ENCODE measurements at regions not wholly inside any gene's neighbourhood (a gene's known extent, or its start where the extent isn't known, plus 50 kb on each side); places are given as distances from the start of the nearest gene placed in this dataset.
"Not testable (repeated sequence)": the region's sequence is repeated elsewhere in the genome, so short reads cannot be mapped to it uniquely, and the experiment has no call there.

DNA sequence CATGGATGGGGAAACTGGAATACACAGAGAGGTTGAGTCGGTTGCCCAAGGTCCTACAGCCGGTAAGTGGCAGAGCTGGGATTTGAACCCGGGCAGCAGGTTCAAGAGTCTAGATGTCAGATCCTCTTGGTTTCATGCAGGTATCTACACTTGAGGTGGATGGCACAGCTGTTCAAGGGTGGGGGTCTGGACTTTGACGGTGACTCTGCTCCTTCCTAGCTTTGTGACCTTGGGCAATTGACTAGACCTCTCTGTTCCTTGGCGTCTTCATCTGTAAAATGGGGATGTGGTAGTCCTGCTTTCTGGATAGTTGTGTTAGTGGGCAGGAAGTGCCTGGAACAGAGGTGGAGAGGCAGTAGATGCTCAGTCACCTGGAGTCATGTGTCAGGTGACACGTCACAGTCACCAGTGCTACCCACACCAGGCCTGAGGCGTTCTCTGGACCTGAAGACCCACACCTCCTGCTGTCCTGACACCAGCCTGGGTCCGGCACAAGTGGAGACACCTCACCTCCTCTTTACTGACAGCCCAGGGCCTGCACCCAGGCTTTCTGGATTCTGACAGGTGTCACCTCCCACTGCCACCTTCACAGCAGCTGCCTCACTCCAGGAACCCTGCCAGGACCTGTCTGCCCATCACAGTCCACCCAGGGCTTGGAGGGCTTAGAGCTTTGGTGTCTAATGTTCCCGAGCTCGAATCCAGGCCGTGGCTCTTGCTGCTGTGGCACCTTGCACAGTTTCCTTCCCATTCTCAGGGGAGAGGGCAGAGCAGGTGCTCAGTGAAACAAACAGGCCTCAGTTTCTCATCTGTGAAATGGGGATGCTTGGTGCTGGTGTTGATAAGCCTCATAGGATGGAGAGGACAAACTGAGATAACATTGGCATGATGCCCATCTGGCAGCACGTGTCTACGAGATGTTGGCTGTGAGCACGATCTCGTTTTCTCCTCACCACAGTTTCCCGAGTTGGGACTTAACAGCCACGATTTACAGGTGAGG is 83.2 kb upstream of the RUNX3 start:
- Histone ChIP-seq H3K27ac (ENCODE audit: low read depth, low read length) (no peak overlapping the region), H3K9me3 (ENCODE audit: control insufficient read depth, insufficient read depth, low read length) (peaks cover 4% of the 10 kb centered on the region; the same call in 1 of the 2 replicates), H3K4me3 (ENCODE audit: low read depth, low read length) (no peak overlapping the region), H3K27me3 (ENCODE audit: control insufficient read depth, insufficient read depth, low read length) (peaks cover 34% of the 10 kb centered on the region)
- DNase-seq (ENCODE audit: low read depth, low spot score): no peak
- ChIA-PET POLR2A (no interaction called here), CTCF (no interaction called here)
- TF ChIP-seq, protein P1, sequence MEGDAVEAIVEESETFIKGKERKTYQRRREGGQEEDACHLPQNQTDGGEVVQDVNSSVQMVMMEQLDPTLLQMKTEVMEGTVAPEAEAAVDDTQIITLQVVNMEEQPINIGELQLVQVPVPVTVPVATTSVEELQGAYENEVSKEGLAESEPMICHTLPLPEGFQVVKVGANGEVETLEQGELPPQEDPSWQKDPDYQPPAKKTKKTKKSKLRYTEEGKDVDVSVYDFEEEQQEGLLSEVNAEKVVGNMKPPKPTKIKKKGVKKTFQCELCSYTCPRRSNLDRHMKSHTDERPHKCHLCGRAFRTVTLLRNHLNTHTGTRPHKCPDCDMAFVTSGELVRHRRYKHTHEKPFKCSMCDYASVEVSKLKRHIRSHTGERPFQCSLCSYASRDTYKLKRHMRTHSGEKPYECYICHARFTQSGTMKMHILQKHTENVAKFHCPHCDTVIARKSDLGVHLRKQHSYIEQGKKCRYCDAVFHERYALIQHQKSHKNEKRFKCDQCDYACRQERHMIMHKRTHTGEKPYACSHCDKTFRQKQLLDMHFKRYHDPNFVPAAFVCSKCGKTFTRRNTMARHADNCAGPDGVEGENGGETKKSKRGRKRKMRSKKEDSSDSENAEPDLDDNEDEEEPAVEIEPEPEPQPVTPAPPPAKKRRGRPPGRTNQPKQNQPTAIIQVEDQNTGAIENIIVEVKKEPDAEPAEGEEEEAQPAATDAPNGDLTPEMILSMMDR (IDR thresholded peaks at IDR 0.05; ENCODE audit: low read depth, low read length): no peak

DNA sequence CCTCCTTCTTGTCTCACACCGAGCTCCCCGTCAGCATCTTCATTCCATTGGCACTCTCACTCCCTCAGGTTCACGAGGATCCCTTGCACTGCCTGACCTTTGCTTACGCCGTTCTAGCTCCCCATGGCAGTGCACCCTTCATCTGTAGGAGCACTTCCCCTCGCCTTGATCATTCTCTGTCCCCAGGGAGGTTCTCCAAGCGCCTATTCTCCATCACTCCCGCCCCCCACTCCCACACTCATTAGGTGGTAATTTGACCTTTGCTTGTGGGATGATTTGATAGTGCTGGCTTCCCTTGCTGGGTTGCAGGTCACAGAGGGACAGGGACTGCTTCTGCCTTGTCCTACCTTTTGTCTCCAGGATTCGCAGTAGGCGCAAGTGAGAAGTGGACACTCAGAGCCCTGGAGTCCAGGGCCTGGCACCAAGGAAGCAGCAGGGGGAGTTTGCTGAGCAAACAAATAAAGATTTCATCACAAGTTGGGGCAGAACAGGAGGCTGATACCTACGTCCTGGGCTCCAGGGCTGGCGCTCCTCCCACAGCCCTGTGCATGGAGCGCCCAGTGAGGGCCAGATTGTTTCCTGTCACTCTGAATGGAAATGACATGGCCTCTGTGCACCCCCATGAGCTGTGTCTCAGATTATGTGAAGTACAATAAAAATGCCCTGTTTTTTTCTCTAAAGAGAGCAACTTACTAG is 82.0 kb upstream of the RUNX3 start:
- Histone ChIP-seq H3K9me3 (ENCODE audit: control insufficient read depth, insufficient read depth, low read length) (peaks cover 4% of the 10 kb centered on the region; the same call in 1 of the 2 replicates), H3K27ac (ENCODE audit: low read depth, low read length) (no peak overlapping the region), H3K4me3 (ENCODE audit: low read depth, low read length) (no peak overlapping the region), H3K27me3 (ENCODE audit: control insufficient read depth, insufficient read depth, low read length) (peaks cover 41% of the 10 kb centered on the region)
- CTCF ChIA-PET: no interaction called here
- TF ChIP-seq, protein P1 (IDR thresholded peaks at IDR 0.05; ENCODE audit: low read depth, low read length): no peak
- DNase-seq (ENCODE audit: low read depth, low spot score): no peak
- POLR2A ChIA-PET: no interaction called here

DNA sequence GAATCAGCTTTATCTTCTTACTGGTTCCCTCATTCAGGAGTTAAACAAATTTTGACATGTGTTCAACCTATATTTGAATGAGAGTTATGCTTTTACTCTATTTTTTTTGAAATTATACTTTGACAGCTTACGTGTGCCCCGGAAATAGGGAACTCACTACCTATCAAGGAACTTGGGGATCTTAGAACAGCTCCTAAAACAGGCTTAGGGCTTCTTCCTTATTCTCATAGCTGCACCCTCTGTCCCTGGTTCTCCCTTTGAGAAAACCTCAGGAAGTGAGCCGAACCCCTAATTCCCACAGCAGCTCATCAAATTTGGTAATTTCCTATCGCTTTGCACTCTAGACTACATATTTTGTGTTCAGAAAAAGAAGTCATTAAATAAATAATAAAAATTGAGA is 81.2 kb upstream of the RUNX3 start:
- peaks cover 47% of the 10 kb centered on the region for H3K27me3 ChIP-seq (ENCODE audit: control insufficient read depth, insufficient read depth, low read length)
- TF ChIP-seq, protein P1 (IDR thresholded peaks at IDR 0.05; ENCODE audit: low read depth, low read length): no peak
- H3K27ac ChIP-seq (ENCODE audit: low read depth, low read length): no peak overlapping the region
- no peak for DNase-seq (ENCODE audit: low read depth, low spot score)
- H3K9me3 ChIP-seq (ENCODE audit: control insufficient read depth, insufficient read depth, low read length): peaks cover 4% of the 10 kb centered on the region; the same call in 1 of the 2 replicates
- POLR2A ChIA-PET: no interaction called here
- H3K4me3 ChIP-seq (ENCODE audit: low read depth, low read length): no peak overlapping the region
- CTCF ChIA-PET: no interaction called here

DNA sequence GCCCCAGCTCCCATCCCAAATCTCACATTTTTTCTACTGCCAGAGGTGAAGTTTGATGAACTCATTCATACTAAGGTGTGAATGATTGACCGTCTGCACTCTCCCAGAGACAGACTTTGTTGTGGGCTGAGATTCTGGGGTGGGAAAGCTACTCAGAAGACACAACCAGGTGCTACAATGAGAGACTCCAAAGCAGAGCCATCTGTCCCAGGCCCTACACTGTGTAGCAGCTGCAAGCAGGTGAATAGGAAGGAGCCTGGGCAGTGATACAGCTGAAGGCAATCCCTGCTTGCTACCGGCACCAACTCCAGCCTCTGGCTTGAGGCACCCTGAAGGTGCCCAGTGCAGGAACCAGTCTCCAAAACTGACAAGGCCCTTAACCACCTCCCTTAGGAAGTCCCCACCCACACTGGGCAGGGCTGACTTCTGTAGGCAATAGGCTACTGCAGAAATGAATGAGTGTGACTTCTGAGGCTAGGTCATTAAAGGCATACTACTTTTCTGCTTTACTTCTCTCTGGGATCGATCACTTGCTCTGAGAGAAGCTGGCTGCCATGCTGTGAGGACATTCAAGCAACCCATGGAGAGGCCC is 79.7 kb upstream of the RUNX3 start:
- Histone ChIP-seq H3K4me3 (ENCODE audit: low read depth, low read length) (no peak overlapping the region), H3K9me3 (ENCODE audit: control insufficient read depth, insufficient read depth, low read length) (peaks cover 4% of the 10 kb centered on the region; the same call in 1 of the 2 replicates), H3K27me3 (ENCODE audit: control insufficient read depth, insufficient read depth, low read length) (peaks cover 61% of the 10 kb centered on the region), H3K27ac (ENCODE audit: low read depth, low read length) (no peak overlapping the region)
- no peak for DNase-seq (ENCODE audit: low read depth, low spot score)
- POLR2A ChIA-PET: no interaction called here
- CTCF ChIA-PET: no interaction called here
- TF ChIP-seq, protein P1 (IDR thresholded peaks at IDR 0.05; ENCODE audit: low read depth, low read length): no peak

DNA sequence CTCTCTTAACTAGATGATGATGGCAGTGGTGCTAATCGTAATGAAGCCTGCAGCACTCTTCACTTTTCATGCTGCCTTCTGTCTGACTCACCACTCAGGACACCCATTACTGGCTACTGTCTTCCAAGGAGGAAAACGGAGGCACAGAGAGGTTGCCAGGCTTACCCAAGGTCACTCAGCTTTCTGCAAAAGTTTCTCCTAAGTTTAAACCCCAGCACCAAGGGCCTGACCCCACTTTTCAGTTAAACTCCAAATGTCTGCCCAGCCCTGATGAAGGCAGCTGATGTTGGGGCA is 78.1 kb upstream of the RUNX3 start:
- Histone ChIP-seq H3K27me3 (ENCODE audit: control insufficient read depth, insufficient read depth, low read length) (peaks cover 63% of the 10 kb centered on the region), H3K4me3 (ENCODE audit: low read depth, low read length) (no peak overlapping the region), H3K27ac (ENCODE audit: low read depth, low read length) (no peak overlapping the region), H3K9me3 (ENCODE audit: control insufficient read depth, insufficient read depth, low read length) (peaks cover 4% of the 10 kb centered on the region; the same call in 1 of the 2 replicates)
- ChIA-PET POLR2A (no interaction called here), CTCF (no interaction called here)
- TF ChIP-seq, protein P1 (IDR thresholded peaks at IDR 0.05; ENCODE audit: low read depth, low read length): no peak
- DNase-seq (ENCODE audit: low read depth, low spot score): no peak

DNA sequence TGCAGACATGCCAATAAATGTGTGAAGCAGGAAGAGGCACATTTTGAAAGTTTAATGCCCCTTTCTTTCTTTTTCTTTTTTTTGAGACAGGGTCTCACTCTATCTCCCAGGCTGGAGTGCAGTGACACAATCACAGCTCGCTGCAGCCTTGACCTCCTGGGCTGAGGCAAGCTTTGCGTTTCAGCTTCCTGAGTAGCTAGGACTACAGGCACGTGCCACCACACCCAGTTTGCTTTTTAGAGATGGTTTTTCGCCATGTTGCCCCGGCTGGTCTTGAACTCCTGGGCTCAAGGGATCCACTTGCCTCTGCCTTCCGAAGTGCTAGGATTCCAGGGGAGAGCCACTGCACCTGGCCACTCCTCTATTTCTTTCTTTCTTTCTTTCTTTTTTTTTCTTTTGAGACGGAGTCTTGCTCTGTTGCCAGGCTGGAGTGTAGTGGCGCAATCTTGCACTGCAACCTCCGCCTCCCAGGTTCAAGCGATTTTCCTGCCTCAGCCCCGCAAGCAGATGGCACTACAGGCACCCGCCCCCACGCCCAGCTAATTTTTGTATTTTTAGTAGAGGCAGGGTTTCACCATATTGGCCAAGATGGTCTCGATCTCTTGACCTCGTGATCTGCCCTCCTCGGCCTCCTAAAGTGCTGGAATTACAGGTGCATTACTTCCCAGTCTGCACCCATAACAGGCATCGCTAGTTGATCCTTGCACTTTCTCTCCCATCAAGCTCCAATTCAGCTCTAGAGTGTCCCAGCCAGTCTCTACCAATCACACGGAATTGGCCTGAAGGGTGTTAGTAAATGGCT is 77.5 kb upstream of the RUNX3 start:
- H3K27ac ChIP-seq (ENCODE audit: low read depth, low read length); POLR2A ChIA-PET; DNase-seq (ENCODE audit: low read depth, low spot score); H3K9me3 ChIP-seq (ENCODE audit: control insufficient read depth, insufficient read depth, low read length); CTCF ChIA-PET; H3K4me3 ChIP-seq (ENCODE audit: low read depth, low read length): not testable (repeated sequence)
- H3K27me3 ChIP-seq (ENCODE audit: control insufficient read depth, insufficient read depth, low read length): peaks cover 63% of the 10 kb centered on the region
